HEK293T (cell line): ENCODE measurements at regions not wholly inside any gene's neighbourhood (a gene's known extent, or its start where the extent isn't known, plus 50 kb on each side); places are given as distances from the start of the nearest gene placed in this dataset.

Experiments used
- CTCF ChIA-PET: fragments of 350-600 bp; formaldehyde crosslinking; extraction: SDS; loops from one replicate; lab custom pipeline; 2021; ENCODE audit warnings: antibody characterized with exemption, inconsistent platforms; lab: Yijun Ruan, JAX
- POLR2A ChIA-PET: fragments of 350-600 bp; formaldehyde crosslinking; extraction: SDS; loops from one replicate; lab custom pipeline; 2020; ENCODE audit warnings: antibody characterized with exemption, inconsistent platforms; lab: Yijun Ruan, JAX
- DNase-seq: peaks from one replicate; pipeline ENCODE4 v3.0.0; 2012; ENCODE audit warnings: mixed read lengths; ENCODE audit errors: extremely low spot score
- ARNT ChIP-seq: fragments of 450-650 bp; IDR thresholded peaks from 2 replicates; pipeline ENCODE4 v1.6.1; 2017; ENCODE audit warnings: mild to moderate bottlenecking
- BHLHE40 ChIP-seq: fragments of 450-650 bp; IDR thresholded peaks from 2 replicates; pipeline ENCODE4 v1.6.1; 2016; ENCODE audit warnings: mild to moderate bottlenecking, moderate library complexity, borderline replicate concordance
- CTBP1 ChIP-seq: fragments of 450-650 bp; IDR thresholded peaks from 2 replicates; pipeline ENCODE4 v1.6.1; 2016; ENCODE audit warnings: borderline replicate concordance
- ELF4 ChIP-seq: fragments of 450-650 bp; IDR thresholded peaks from 2 replicates; pipeline ENCODE4 v1.6.1; 2017; ENCODE audit warnings: antibody characterized with exemption
- FOXA1 ChIP-seq: fragments of 450-650 bp; IDR thresholded peaks from 2 replicates; pipeline ENCODE4 v1.6.1; 2016; ENCODE audit warnings: mild to moderate bottlenecking
- FOXK2 ChIP-seq: fragments of 450-650 bp; IDR thresholded peaks from 2 replicates; pipeline ENCODE4 v1.6.1; 2016; ENCODE audit warnings: mild to moderate bottlenecking
- FOXM1 ChIP-seq: fragments of 450-650 bp; IDR thresholded peaks from 2 replicates; pipeline ENCODE4 v1.6.1; 2017; ENCODE audit warnings: mild to moderate bottlenecking, borderline replicate concordance
- HDGF ChIP-seq: fragments of 450-650 bp; IDR thresholded peaks from 2 replicates; pipeline ENCODE4 v1.6.1; 2017; ENCODE audit warnings: antibody characterized with exemption, borderline replicate concordance
- L3MBTL2 ChIP-seq: fragments of 450-650 bp; conservative IDR thresholded peaks from 2 replicates; pipeline ENCODE4 v1.6.1; 2016; ENCODE audit warnings: mild to moderate bottlenecking
- LEF1 ChIP-seq: fragments of 450-650 bp; IDR thresholded peaks from 2 replicates; pipeline ENCODE4 v1.6.1; 2017; ENCODE audit warnings: mild to moderate bottlenecking, borderline replicate concordance
- NFRKB ChIP-seq: fragments of 450-650 bp; IDR thresholded peaks from 2 replicates; pipeline ENCODE4 v1.6.1; 2016; ENCODE audit warnings: mild to moderate bottlenecking, moderate library complexity
- SP1 ChIP-seq: fragments of 450-650 bp; IDR thresholded peaks from 2 replicates; pipeline ENCODE4 v1.6.1; 2017
- SUZ12 ChIP-seq: fragments of 450-650 bp; IDR thresholded peaks from 2 replicates; pipeline ENCODE4 v1.6.1; 2016; ENCODE audit warnings: mild to moderate bottlenecking
- TARDBP ChIP-seq: fragments of 450-650 bp; IDR thresholded peaks from 2 replicates; pipeline ENCODE4 v1.6.1; 2016
- ZNF384 ChIP-seq: fragments of 450-650 bp; IDR thresholded peaks from 2 replicates; pipeline ENCODE4 v1.6.1; 2016
- TF ChIP-seq, protein P1 (sequence below): fragments of 450-650 bp; IDR thresholded peaks from 2 replicates; pipeline ENCODE4 v1.6.1; 2016

DNA sequence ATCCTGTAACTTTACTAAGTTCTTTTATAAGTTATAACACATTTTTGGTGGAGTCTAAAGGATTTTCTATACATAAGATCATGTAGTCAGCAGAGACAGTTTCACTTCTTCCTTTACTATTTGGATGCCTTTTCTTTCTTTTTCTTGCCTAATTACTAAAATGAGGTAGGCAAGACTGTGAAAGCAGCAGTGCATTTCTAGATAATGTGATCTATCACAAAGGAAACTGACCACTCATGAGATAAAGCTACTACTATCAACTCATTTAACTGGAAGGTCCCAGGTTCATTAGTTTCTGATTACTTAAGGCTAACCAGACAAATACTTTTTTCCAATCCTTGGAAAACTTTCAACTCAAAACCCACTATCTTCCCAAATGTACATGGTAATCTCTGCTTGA lies 196.2 kb upstream of the E2F8 start:
- ChIA-PET CTCF (no interaction called here), POLR2A (no interaction called here)
- TF ChIP-seq HDGF (no peak), SUZ12 (no peak), L3MBTL2 (no peak), ELF4 (no peak), TARDBP (no peak), NFRKB (no peak), LEF1 (no peak), FOXM1 (no peak), ARNT (no peak), FOXA1 (no peak), BHLHE40 (no peak), SP1 (no peak), CTBP1 (no peak), ZNF384 (no peak), FOXK2 (no peak)
- TF ChIP-seq, protein P1, sequence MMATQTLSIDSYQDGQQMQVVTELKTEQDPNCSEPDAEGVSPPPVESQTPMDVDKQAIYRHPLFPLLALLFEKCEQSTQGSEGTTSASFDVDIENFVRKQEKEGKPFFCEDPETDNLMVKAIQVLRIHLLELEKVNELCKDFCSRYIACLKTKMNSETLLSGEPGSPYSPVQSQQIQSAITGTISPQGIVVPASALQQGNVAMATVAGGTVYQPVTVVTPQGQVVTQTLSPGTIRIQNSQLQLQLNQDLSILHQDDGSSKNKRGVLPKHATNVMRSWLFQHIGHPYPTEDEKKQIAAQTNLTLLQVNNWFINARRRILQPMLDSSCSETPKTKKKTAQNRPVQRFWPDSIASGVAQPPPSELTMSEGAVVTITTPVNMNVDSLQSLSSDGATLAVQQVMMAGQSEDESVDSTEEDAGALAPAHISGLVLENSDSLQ: no peak
- no peak for DNase-seq

DNA sequence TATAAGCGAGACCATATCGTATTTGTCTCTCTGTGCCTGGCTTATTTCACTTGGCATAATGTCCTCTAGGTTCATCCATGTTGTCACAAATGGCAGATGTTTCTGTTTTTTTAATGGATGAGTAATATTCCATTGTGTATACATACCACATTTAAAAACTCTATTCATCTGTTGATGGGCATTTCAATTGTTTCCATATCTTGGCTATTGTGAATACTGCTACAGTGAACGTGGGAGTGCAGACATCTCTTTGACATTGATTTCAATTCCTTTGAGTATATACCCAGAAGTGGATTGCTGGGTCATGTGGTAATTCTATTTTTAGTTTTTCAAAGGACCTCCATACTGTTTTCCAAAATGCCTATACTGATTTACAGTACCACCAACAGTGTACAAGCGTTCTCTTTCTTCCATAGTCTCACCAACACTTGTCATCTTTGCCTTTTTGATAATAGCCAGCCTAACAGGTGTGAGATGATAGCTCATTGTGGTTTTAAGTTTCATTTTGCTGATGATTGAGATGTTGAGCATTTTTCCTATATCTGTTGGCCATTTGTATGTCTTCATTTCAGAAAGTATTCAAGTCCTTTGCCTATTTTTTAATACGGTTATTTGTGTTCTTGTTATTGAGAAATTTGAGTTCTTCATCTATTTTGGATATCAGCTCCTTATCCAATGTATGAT lies 194.7 kb upstream of the E2F8 start:
- DNase-seq: no peak
- ChIA-PET CTCF (no interaction called here), POLR2A (no interaction called here)
- TF ChIP-seq FOXM1 (no peak), SP1 (no peak), BHLHE40 (no peak), TARDBP (no peak), NFRKB (no peak), HDGF (no peak), ZNF384 (no peak), FOXA1 (no peak), LEF1 (no peak)

DNA sequence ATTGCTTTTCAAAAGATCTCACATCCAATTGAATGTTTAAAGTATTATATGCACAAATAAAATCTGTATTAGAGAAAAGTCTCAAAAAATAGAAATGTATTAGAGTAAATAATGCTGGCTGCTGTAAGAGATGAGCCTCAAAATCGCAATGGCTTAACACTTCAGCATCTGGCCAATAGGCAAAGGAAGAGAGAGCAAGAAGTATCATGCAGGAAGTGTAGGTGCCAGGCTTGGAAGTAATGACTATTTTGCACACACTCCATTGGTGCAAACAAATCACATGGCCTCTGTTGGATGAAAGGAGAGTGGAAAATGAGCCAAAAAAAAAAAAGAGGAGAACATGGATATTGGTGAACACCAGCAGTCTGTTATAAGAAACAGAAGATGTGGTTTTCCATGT lies 193.0 kb upstream of the E2F8 start:
- ChIA-PET POLR2A (no interaction called here), CTCF (no interaction called here)
- DNase-seq: no peak
- TF ChIP-seq FOXM1 (no peak), ARNT (no peak), SUZ12 (no peak), FOXA1 (no peak), ZNF384 (no peak), L3MBTL2 (no peak)

DNA sequence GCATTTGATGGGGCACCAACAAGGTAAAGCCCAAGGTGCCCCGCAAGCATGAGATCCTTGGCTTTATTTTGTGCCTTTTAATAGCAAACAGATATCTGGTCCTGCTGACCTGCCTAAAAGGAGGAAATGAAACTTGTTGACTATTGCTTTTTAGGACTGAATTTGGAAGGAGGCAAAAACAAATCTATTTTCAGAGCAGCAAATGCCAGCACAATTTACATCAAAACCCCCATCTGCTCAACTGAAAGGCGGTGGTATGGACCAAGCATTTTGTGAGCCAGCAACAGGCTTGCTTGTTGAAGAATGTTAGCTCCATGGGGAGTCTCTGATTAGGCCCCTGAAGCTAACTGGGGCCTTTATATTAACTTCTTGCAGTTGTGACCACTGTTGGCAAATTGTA lies 192.6 kb upstream of the E2F8 start:
- DNase-seq: no peak
- TF ChIP-seq SP1 (no peak), HDGF (no peak), SUZ12 (no peak), L3MBTL2 (no peak), ZNF384 (no peak), FOXM1 (no peak), ELF4 (no peak), LEF1 (no peak), BHLHE40 (no peak), ARNT (no peak), CTBP1 (no peak), FOXK2 (no peak)
- ChIA-PET POLR2A (no interaction called here), CTCF (no interaction called here)

DNA sequence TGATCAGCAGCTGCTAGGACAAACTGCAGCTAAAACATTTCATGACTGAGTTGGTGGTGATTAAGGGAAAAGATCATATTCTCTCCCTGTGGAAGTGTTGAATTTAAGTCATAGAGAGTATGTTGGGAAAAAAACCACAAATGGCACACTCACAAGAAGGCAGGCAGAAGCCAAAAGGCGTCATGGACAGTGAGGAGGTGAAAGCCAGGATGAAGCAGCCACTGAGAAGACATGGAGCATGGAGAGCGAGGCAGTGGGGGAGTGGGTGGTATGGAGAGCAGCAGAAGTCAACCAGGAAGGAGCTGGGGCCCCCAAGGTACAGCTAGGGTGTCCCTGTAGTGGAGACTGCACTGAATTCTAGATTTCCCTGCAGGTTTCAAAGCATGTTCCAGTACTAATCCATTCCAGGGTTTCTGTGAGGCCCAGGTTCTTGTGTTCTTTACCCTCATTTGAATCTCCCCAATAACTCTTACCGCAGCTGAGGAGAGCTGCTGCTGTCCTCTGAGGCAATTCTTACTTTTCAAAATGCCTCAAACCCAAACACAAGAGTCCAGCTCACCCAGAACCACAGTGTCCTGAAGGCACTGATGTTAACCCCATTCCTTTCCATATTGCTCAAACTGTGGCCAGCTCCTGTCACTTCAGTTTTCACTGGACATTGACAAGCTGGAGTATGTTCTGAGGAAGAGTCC lies 191.8 kb upstream of the E2F8 start:
- ChIA-PET CTCF (interaction anchor here (0.5 kb wide), 1 partner anchor 355 kb away, joined by 3 read pairs; no protein-coding TSS in a partner anchor), POLR2A (no interaction called here)
- no peak for TF ChIP-seq FOXK2
- no peak for TF ChIP-seq FOXA1
- no peak for TF ChIP-seq ARNT
- TF ChIP-seq, protein P1: no peak
- TF ChIP-seq TARDBP: no peak
- TF ChIP-seq LEF1: no peak
- TF ChIP-seq SUZ12: no peak
- TF ChIP-seq L3MBTL2: no peak
- no peak for TF ChIP-seq CTBP1
- no peak for TF ChIP-seq SP1
- TF ChIP-seq ZNF384: no peak
- no peak for TF ChIP-seq BHLHE40
- TF ChIP-seq NFRKB: no peak
- TF ChIP-seq ELF4: no peak
- DNase-seq: no peak

DNA sequence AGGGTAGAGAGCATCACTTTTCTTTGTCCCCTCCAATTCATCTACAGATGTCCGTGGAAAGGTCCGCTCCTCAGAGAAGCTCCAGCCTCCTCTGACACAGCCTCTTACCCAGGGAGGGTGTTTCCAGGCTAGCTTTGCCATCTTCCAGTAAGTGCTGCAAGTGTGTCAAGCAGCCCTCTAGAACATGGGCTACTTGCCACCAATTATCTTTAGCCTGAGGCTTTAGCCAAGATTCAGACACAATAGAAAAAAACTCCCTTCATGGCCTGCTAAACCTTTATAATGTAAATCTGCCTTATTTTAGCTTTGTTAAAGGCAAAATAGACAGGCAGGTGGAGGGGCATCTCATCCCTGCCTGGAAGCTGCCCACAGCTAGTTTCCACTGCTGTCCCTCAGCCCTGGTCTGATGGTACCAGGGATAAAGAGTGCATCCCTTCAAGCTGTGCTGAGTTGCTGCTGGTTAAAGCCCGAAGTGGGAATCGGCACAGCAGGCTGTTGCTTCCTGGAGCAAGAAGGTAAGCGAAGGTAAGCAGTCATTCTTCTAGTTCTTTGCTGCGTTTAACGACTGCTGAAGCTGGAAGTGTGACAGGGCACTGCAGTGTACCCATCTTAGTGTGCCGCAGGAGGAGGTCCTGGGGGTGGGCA lies 190.1 kb upstream of the E2F8 start:
- CTCF ChIA-PET: interaction anchor here (0.7 kb wide), 1 partner anchor 340 kb away, joined by 3 read pairs; no protein-coding TSS in a partner anchor
- no peak for DNase-seq

More for the DNA sequence above, 190.1 kb upstream of the E2F8 start:
- no peak for TF ChIP-seq L3MBTL2
- TF ChIP-seq, protein P1: no peak
- TF ChIP-seq SP1: no peak
- TF ChIP-seq CTBP1: no peak
- TF ChIP-seq HDGF: no peak
- POLR2A ChIA-PET: no interaction called here
